PFSK-1 (cell line): ENCODE measurements at regions not wholly inside any gene's neighbourhood (a gene's known extent, or its start where the extent isn't known, plus 50 kb on each side); places are given as distances from the start of the nearest gene placed in this dataset.

Experiments used
- FOXP2 ChIP-seq: optimal IDR thresholded peaks from 2 replicates; pipeline ENCODE3; 2011; ENCODE audit warnings: borderline replicate concordance, control low read depth, inconsistent platforms; ENCODE audit not compliant: insufficient read depth; ENCODE audit errors: extremely low read length, extremely low read depth
- POLR2AphosphoS5 ChIP-seq: IDR thresholded peaks from 2 replicates; pipeline ENCODE4 v1.6.1; 2012; ENCODE audit warnings: low read depth, mild to moderate bottlenecking, control low read depth, low read length, moderate library complexity
- REST ChIP-seq, 2 experiments: IDR thresholded peaks; 2 replicates each; pipeline versions ENCODE4 v1.6.1 to v1.8.0; 2011 to 2012; ENCODE audit warnings: low read depth in 2 of 2, low read length in 2 of 2, control low read depth in 1 of 2, inconsistent platforms in 1 of 2, mild to moderate bottlenecking in 1 of 2, moderate library complexity in 1 of 2; ENCODE audit not compliant: insufficient read depth in 1 of 2
- SIN3A ChIP-seq: IDR thresholded peaks from 2 replicates; pipeline ENCODE4 v1.6.1; 2012; ENCODE audit warnings: mild to moderate bottlenecking, low read length, moderate library complexity, borderline replicate concordance; ENCODE audit not compliant: insufficient read depth
- TAF1 ChIP-seq: IDR thresholded peaks from 2 replicates; pipeline ENCODE4 v1.6.1; 2012; ENCODE audit warnings: low read length, control low read depth, borderline replicate concordance; ENCODE audit not compliant: insufficient read depth

- TF ChIP-seq POLR2AphosphoS5 (no peak), TAF1 (no peak), FOXP2 (no peak), SIN3A (no peak), REST (IDR thresholded peaks at IDR 0.05; ENCODE audit: insufficient read depth in 1 of 2, low read depth in 2 of 2, low read length in 2 of 2) (no peak)
Observed at GRCh38 chr18:73950116-73950700, 197.4 kb downstream of the FBXO15 start.
